Activated naive CD4-positive, alpha-beta T cell treated with anti-CD3 and anti-CD28 coated beads for 36 hours (primary cell): ENCODE measurements at regions not wholly inside any gene's neighbourhood (a gene's known extent, or its start where the extent isn't known, plus 50 kb on each side); places are given as distances from the start of the nearest gene placed in this dataset.

Experiments used
- CTCF ChIA-PET: fragments of 350-600 bp; sonication (Branson Sonifier 250); formaldehyde crosslinking; loops from one replicate; lab custom pipeline; 2021; ENCODE audit warnings: antibody characterized with exemption; lab: Charles Lee
- DNase-seq: peaks from one replicate; pipeline ENCODE4 v3.0.0-alpha.2; 2020
- H3K27ac Mint-ChIP-seq: one replicate; pipeline ENCODE4 v1.8.0; 2021; ENCODE audit warnings: mild to moderate bottlenecking, mixed read lengths
- H3K27me3 Mint-ChIP-seq: one replicate; pipeline ENCODE4 v1.8.0; 2021; ENCODE audit warnings: low read depth, mixed read lengths
- H3K36me3 Mint-ChIP-seq: one replicate; pipeline ENCODE4 v1.8.0; 2021; ENCODE audit warnings: low read depth, mixed read lengths
- H3K4me1 Mint-ChIP-seq: one replicate; pipeline ENCODE4 v1.8.0; 2021; ENCODE audit warnings: low read depth, mixed read lengths
- H3K4me3 Mint-ChIP-seq: one replicate; pipeline ENCODE4 v1.8.0; 2021; ENCODE audit warnings: mild to moderate bottlenecking, moderate library complexity, mixed read lengths
- H3K9me3 Mint-ChIP-seq: one replicate; pipeline ENCODE4 v1.8.0; 2021; ENCODE audit warnings: mixed read lengths
- intact Hi-C: fragments of 100-400 bp; cut with micrococcal nuclease; formaldehyde crosslinking; loops from one replicate; pipeline ENCODE4 v1.15.1; 2023

DNA sequence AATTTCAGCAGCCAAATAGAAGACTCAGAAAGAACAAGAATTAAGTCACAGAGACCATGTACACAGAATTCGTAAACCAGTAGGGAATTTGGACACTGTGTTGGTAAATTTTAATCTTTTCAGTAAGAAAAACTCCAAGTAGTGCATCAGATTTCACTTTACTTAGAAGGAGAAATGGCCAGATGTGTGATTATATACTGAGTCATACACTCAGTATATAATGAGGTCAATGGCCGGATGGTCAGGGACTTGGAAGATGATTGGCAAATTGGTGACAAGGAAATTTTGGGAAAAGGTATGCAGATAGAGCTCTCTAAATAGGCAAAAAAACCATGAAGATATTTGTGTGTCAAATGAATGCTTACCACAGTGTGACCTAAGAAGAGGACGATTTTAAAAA lies 399.8 kb upstream of the LRRC7 start:
- Mint-ChIP-seq H3K4me1 (no peaks in the 10 kb centered on the region), H3K9me3 (peaks cover 14% of the 10 kb centered on the region), H3K36me3 (no peaks in the 10 kb centered on the region), H3K27ac (no peak overlapping the region), H3K27me3 (no peaks in the 10 kb centered on the region), H3K4me3 (no peak overlapping the region)
- DNase-seq = no peak
- CTCF ChIA-PET = no interaction called here
- intact Hi-C loops = no loop called here

DNA sequence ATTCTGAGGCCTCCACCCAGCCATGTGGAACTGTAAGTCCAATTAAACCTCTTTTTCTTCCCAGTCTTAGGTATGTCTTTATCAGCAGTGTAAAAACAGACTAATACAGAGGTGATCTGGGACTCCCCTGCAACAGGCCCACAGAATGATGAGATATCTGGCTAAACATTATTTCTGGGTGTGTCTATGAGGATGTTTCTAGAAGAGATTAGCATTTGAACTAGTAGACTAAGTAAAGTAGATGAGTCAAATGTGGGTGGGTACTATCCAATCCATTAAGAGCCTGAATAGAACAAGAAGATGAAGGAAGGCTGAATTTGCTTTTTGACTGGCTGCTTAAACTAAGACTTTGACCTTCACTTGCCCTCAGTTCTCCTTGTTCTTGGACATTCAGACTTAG lies 396.5 kb upstream of the LRRC7 start:
- H3K4me3 Mint-ChIP-seq = no peak overlapping the region
- no peak for DNase-seq
- no peak overlapping the region for H3K27ac Mint-ChIP-seq
- no peaks in the 10 kb centered on the region for H3K27me3 Mint-ChIP-seq
- intact Hi-C loops = no loop called here
- H3K36me3 Mint-ChIP-seq = no peaks in the 10 kb centered on the region
- H3K9me3 Mint-ChIP-seq = peaks cover 14% of the 10 kb centered on the region
- H3K4me1 Mint-ChIP-seq = no peaks in the 10 kb centered on the region
- CTCF ChIA-PET = no interaction called here

DNA sequence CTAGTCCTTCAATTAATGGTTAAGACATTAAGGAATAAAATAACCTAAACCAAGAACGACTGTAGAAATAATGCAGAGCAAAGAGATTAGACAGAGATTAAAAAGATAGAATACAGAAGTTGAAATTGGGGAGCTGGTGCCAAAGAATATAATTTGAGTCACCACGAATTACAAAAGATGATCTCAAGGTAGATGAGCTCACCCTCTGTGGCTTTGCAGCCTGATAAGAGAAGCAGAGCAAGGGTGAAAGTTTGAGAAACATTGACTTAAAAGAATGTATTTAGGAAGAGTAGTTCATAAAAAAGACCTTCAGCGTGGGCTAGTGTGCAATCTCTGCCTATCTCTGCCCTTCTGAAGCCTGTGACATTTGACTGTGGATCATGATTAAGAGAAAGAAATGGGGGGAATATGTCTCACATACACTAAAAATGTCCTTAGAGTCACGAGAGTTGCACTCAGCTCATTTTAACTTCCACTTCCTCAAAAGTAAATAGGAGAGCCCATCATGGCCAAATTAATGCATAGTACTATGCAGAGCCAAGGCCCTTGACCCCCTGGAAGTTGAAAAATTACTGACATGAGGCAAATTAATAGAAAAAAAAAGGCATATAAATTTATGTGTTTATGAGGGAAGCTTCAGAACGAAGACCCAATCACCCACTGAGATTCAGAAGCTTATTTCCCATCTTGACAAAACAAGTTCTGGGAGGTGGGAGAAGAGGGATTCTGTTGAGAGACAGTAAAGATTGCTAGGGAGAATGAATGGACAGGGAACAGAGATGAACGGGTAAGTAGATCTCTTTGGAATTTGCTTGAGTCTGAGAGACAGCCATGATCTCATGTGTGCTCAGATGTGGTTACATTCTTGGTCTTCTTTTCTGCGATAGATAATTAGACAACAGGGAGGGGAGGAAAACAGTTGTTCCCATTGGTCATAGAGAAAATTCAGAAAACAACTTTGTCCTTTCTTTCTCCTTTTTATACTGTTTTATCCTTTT lies 395.4 kb upstream of the LRRC7 start:
- no peak overlapping the region for H3K4me3 Mint-ChIP-seq
- intact Hi-C loops = no loop called here
- no peak for DNase-seq
- no peaks in the 10 kb centered on the region for H3K27me3 Mint-ChIP-seq
- no peak overlapping the region for H3K27ac Mint-ChIP-seq
- CTCF ChIA-PET = no interaction called here
- peaks cover 14% of the 10 kb centered on the region for H3K9me3 Mint-ChIP-seq
- H3K4me1 Mint-ChIP-seq = no peaks in the 10 kb centered on the region
- no peaks in the 10 kb centered on the region for H3K36me3 Mint-ChIP-seq

DNA sequence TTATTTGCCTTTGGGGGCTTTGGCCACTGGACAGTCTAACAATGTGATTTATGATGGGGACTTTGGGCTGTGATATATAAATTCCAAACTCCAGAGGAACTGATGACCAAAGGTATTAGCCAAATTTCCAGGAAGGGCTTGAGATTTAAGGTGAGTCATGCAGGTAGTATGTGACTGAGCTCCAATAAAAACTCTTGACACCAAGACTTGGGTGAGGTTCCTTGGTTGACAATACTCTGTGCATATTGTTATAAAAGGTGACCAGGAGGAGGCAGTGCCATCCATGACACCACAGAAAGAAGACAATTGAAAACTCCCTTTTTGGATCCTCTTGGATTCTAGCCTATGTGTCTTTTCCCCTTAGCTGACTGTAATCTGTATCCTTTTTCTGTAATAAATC lies 392.7 kb upstream of the LRRC7 start:
- no peaks in the 10 kb centered on the region for H3K27me3 Mint-ChIP-seq
- DNase-seq = no peak
- CTCF ChIA-PET = no interaction called here
- no peak overlapping the region for H3K27ac Mint-ChIP-seq
- peaks cover 9% of the 10 kb centered on the region for H3K9me3 Mint-ChIP-seq
- H3K36me3 Mint-ChIP-seq = no peaks in the 10 kb centered on the region
- H3K4me1 Mint-ChIP-seq = no peaks in the 10 kb centered on the region
- intact Hi-C loops = no loop called here
- no peak overlapping the region for H3K4me3 Mint-ChIP-seq

DNA sequence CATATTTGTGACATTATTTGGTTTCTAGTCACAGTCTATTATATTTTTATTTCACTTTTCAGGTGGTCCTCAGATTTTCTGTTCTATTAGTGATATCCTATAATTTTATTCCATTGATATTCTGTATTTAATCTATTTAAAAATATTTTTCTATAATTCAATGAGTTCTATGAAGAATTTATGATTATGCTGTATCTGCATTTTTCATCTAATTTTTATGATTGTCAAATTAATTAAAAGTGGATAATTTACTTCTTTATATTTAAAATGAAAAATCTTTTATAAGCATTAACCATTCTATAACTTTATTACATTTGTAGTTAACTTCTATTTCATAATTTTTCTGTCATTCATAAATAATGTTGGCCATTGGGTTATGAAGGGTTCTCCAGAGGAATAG lies 387.4 kb upstream of the LRRC7 start:
- intact Hi-C loops = no loop called here
- Mint-ChIP-seq H3K36me3 (no peaks in the 10 kb centered on the region), H3K4me3 (no peak overlapping the region), H3K27me3 (no peaks in the 10 kb centered on the region), H3K27ac (no peak overlapping the region), H3K9me3 (no peaks in the 10 kb centered on the region), H3K4me1 (no peaks in the 10 kb centered on the region)
- no peak for DNase-seq
- CTCF ChIA-PET = no interaction called here

DNA sequence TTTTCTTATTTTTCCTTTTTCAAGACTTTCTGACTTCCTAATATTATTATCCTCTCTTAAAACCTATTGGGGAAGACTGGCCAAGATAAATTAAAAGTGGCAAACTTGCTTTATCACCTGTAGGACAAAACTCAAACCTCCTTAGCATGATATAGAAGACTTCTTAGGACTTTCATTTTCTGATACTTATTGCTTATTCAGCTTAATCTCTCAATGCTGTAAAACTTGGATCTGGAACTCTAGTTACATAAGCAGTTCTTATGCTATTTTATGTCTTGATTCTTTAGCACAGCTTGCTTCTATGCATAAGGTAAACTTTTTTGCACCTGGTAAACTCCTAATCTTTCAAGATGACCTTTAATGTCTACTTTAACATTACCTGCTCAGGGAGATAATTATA lies 382.3 kb upstream of the LRRC7 start:
- Mint-ChIP-seq H3K36me3 (no peaks in the 10 kb centered on the region), H3K4me1 (no peaks in the 10 kb centered on the region), H3K9me3 (no peaks in the 10 kb centered on the region), H3K27ac (no peak overlapping the region), H3K27me3 (no peaks in the 10 kb centered on the region), H3K4me3 (no peak overlapping the region)
- intact Hi-C loops = no loop called here
- CTCF ChIA-PET = no interaction called here
- no peak for DNase-seq

GRCh38 chr1:69191335-69191734 lies 376.4 kb upstream of the LRRC7 start:
- intact Hi-C loops = no loop called here
- no peaks in the 10 kb centered on the region for H3K36me3 Mint-ChIP-seq

DNA sequence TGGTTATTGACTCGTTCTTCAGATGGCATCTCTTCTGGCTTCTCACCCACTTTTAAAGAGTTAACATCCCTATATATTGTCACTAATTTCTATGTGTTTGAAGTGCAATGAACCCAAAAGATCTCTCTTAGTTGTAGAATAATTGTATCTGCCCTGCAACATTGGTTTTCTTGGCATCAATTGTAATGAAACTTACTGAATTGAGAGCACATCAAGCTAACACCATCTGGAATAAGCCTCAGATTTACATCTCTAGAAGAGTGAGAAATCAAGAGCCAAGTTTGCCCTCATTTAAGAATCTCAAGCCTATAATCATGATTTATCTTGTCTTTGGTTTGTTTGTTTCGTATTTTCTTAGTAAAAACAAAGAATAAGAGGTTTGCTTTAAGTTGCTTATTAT lies 372.6 kb upstream of the LRRC7 start:
- H3K4me3 Mint-ChIP-seq = no peak overlapping the region

More at GRCh38 chr1:69191335-69191734, 376.4 kb upstream of the LRRC7 start:
- Mint-ChIP-seq H3K4me1 (no peaks in the 10 kb centered on the region), H3K4me3 (no peak overlapping the region), H3K9me3 (peaks cover 2% of the 10 kb centered on the region), H3K27me3 (no peaks in the 10 kb centered on the region), H3K27ac (no peak overlapping the region)
- CTCF ChIA-PET = no interaction called here
- no peak for DNase-seq

GRCh38 chr1:69196071-69196470 lies 371.7 kb upstream of the LRRC7 start:
- Mint-ChIP-seq H3K4me3 (no peak overlapping the region), H3K27ac (no peak overlapping the region), H3K27me3 (no peaks in the 10 kb centered on the region), H3K36me3 (no peaks in the 10 kb centered on the region), H3K9me3 (peaks cover 2% of the 10 kb centered on the region), H3K4me1 (no peaks in the 10 kb centered on the region)
- intact Hi-C loops = no loop called here
- CTCF ChIA-PET = no interaction called here
- no peak for DNase-seq

More for the DNA sequence above, 372.6 kb upstream of the LRRC7 start:
- CTCF ChIA-PET = no interaction called here
- Mint-ChIP-seq H3K9me3 (peaks cover 2% of the 10 kb centered on the region), H3K27me3 (no peaks in the 10 kb centered on the region), H3K27ac (no peak overlapping the region), H3K36me3 (no peaks in the 10 kb centered on the region), H3K4me1 (no peaks in the 10 kb centered on the region)
- intact Hi-C loops = no loop called here
- DNase-seq = no peak

DNA sequence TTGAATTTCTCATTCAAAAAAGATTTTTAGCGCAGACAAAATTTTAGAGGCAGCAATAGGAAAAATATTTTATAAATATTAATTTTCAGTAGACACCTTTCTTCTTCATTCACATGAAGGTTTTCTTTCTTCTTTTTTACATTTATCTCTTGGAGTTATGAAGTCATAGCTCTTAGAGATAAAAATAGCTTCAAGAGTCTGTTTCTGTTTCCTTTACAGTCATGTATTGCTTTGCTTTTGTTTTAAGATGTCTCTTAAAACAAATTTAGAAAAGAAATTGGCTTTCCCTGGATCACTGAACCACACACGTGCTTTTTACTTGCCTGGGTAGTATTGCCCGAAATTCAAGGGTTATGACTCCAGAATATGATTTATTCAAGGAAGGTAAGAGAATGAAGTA lies 369.9 kb upstream of the LRRC7 start:
- peaks cover 2% of the 10 kb centered on the region for H3K9me3 Mint-ChIP-seq
- no peak overlapping the region for H3K27ac Mint-ChIP-seq
- CTCF ChIA-PET = no interaction called here
- no peak overlapping the region for H3K4me3 Mint-ChIP-seq
- H3K36me3 Mint-ChIP-seq = no peaks in the 10 kb centered on the region
- H3K27me3 Mint-ChIP-seq = no peaks in the 10 kb centered on the region
- intact Hi-C loops = no loop called here
- DNase-seq = no peak
- H3K4me1 Mint-ChIP-seq = no peaks in the 10 kb centered on the region

DNA sequence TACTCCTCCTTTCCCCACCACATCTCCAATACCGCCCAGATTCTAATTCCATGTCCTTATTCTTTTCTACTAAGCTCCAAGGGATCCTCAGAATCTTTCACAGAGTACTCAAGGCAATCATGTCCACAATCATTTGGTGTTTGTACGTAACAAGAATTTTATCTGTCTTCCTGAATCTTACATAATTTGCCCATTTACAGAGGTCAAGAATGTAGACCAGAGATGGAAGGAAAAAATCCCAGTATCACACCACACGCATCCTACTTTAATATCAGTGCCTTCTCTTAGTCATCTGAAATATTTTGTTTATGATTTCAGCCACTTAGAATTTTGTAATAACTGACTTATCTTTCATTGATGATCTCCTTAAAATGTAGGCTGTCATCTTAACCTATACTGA lies 366.0 kb upstream of the LRRC7 start:
- no peak overlapping the region for H3K4me3 Mint-ChIP-seq
- H3K27ac Mint-ChIP-seq = no peak overlapping the region
- no peaks in the 10 kb centered on the region for H3K27me3 Mint-ChIP-seq
- intact Hi-C loops = no loop called here
- CTCF ChIA-PET = no interaction called here
- H3K4me1 Mint-ChIP-seq = no peaks in the 10 kb centered on the region
- H3K36me3 Mint-ChIP-seq = no peaks in the 10 kb centered on the region
- no peak for DNase-seq
- H3K9me3 Mint-ChIP-seq = peaks cover 8% of the 10 kb centered on the region

DNA sequence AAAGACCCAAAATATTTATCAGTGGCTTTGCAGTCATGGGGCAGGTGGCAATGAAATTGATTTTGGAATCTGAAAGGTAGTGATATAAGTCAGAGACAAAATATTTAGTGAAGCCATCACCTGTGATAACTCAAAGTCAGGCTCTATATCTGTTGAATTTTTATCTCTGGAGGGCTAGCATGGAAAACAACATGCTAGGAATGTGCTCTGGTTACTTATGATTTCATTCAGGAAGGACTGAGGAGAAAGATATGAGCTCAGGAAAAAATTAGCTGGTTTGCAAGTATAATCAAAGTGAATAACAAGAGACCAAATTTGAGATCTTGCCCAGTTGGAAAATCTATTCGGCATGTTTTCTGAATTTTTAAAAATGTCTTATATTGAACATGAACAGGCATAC lies 364.6 kb upstream of the LRRC7 start:
- Mint-ChIP-seq H3K9me3 (peaks cover 8% of the 10 kb centered on the region), H3K4me1 (no peaks in the 10 kb centered on the region), H3K27ac (no peak overlapping the region), H3K36me3 (no peaks in the 10 kb centered on the region), H3K4me3 (no peak overlapping the region), H3K27me3 (no peaks in the 10 kb centered on the region)
- intact Hi-C loops = no loop called here
- CTCF ChIA-PET = no interaction called here
- no peak for DNase-seq

GRCh38 chr1:69213644-69214043 lies 354.1 kb upstream of the LRRC7 start:
- CTCF ChIA-PET = no interaction called here
- H3K9me3 Mint-ChIP-seq = peaks cover 3% of the 10 kb centered on the region

More at GRCh38 chr1:69213644-69214043, 354.1 kb upstream of the LRRC7 start:
- Mint-ChIP-seq H3K27ac (no peak overlapping the region), H3K27me3 (no peaks in the 10 kb centered on the region), H3K36me3 (no peaks in the 10 kb centered on the region), H3K4me1 (no peaks in the 10 kb centered on the region), H3K4me3 (no peak overlapping the region)
- intact Hi-C loops = no loop called here
- DNase-seq = no peak
